ENCODE measurements at regions not wholly inside any gene's neighbourhood (a gene's known extent, or its start where the extent isn't known, plus 50 kb on each side); places are given as distances from the start of the nearest gene placed in this dataset.
"Not testable (repeated sequence)": the region's sequence is repeated elsewhere in the genome, so short reads cannot be mapped to it uniquely, and the experiment has no call there.

DNA sequence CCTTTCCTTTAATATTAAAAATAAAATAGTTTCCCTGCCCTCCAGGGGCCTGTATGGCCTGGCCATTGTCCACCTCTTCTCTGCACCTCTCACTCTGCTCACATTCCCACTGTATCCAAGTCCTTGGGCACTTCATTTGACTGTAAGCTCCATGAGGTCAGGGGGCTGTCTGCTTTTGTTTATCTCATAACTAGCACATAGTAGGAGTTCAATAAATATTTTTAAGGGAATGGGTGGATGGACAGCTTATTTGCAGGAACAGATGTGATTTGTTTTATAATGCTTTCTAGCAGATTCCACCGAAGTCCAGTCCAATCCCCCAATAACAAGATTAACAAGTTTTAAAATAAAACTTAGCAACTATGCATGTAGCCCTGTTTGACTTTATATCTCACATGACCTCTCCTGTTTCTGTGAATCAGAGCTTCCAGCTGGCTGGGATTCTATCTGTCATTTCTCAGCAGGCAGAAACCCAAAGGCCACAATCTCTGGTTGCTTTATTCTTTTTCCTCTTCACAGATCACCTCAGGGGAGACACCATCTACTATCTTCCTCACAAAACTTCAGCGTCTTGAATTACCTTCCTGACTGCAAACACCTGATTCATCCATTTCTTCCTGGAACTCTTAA, 123.0 kb upstream of the NR2F2 start:
- 45 to 46% methylated on average over 2 of the region's 2 CpGs for WGBS, 2 donors
- no peak overlapping the region for H3K27ac ChIP-seq
- intact Hi-C loops (cut with DNase I): no loop called here

DNA sequence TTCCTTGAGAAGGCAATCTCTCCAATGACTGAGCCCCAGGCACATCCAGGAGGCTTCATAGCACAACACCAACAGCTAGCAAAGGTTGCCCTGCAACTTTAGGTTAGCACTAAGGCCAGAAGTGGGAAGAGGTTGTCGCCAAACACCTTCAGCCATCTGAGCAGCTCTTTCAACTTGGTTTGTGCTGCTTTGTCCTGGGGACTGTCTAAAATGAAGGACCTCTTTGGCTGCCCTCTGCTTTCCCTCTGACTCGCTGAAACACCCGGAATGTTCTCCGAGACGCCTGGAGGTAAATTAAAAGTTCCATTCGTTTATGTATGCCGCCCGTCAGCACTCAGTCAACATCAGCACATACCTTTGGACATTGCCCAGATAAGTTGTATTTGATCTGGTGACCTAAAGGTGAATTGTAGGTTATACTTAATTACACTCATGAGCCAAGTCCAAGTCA, 121.2 kb upstream of the NR2F2 start:
- H3K9me3 ChIP-seq: no peaks in the 10 kb centered on the region
- no peaks in the 10 kb centered on the region for H3K4me1 ChIP-seq
- no peak overlapping the region for H3K4me3 ChIP-seq
- intact Hi-C loops (cut with DNase I): no loop called here
- 65 to 86% methylated on average over 7 to 8 of the region's 8 CpGs for WGBS, 2 donors
- no peak overlapping the region for H3K27ac ChIP-seq
- H3K27me3 ChIP-seq: no peaks in the 10 kb centered on the region
- no peaks in the 10 kb centered on the region for H3K36me3 ChIP-seq
- TF ChIP-seq CTCF (IDR thresholded peaks at IDR 0.05) (no peak), POLR2A (IDR thresholded peaks at IDR 0.05) (no peak)
- DNase-seq: no peak

More for the DNA sequence above, 123.0 kb upstream of the NR2F2 start:
- Histone ChIP-seq H3K4me1 (no peaks in the 10 kb centered on the region), H3K36me3 (no peaks in the 10 kb centered on the region), H3K27me3 (no peaks in the 10 kb centered on the region), H3K9me3 (no peaks in the 10 kb centered on the region), H3K4me3 (no peak overlapping the region)
- TF ChIP-seq POLR2A (IDR thresholded peaks at IDR 0.05): no peak
- no peak for TF ChIP-seq CTCF (IDR thresholded peaks at IDR 0.05)
- DNase-seq: no peak

DNA sequence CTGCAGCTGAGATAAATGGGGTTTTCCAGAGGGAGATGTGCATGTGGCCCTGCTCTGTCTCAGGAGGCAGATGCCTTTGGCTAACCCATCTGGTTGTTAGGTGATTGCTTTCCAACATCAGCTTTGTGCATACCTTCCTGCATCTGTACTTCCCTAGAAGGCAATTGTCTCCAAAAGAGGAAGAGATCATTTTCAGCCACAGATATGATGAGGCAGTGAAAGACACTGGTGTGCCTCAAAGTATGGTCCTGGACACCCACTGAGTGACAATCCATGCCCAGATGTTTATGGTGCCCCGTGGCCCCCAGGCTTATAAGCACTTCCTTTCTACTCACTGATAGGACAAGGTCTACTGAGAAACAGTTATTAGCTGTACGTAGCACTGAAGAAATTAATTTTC, 117.5 kb upstream of the NR2F2 start:
- Histone ChIP-seq H3K9me3 (no peaks in the 10 kb centered on the region), H3K36me3 (no peaks in the 10 kb centered on the region), H3K4me3 (no peak overlapping the region), H3K27ac (no peak overlapping the region), H3K27me3 (no peaks in the 10 kb centered on the region), H3K4me1 (no peaks in the 10 kb centered on the region)
- DNase-seq: no peak
- TF ChIP-seq POLR2A (IDR thresholded peaks at IDR 0.05) (no peak), CTCF (IDR thresholded peaks at IDR 0.05) (no peak)
- intact Hi-C loops (cut with DNase I): no loop called here
- 78 to 94% methylated on average over 2 of the region's 2 CpGs for WGBS, 2 donors

- Histone ChIP-seq H3K4me3 (no peak overlapping the region), H3K4me1 (peaks cover 0 to 3% (median 0%) of the 10 kb centered on the region in 3 donors), H3K36me3 (no peaks in the 10 kb centered on the region), H3K27me3 (no peaks in the 10 kb centered on the region), H3K9me3 (no peaks in the 10 kb centered on the region), H3K27ac (no peak overlapping the region)
- DNase-seq: no peak
- no peak for TF ChIP-seq CTCF (IDR thresholded peaks at IDR 0.05)
- no peak for TF ChIP-seq POLR2A (IDR thresholded peaks at IDR 0.05)
- intact Hi-C loops (cut with DNase I): no loop called here
- 56 to 80% methylated on average over 4 of the region's 4 CpGs for WGBS, 2 donors
Measured at GRCh38 chr15:96213896-96214295, 116.6 kb upstream of the NR2F2 start.

GRCh38 chr15:96216481-96216880, 114.0 kb upstream of the NR2F2 start:
- intact Hi-C loops (cut with DNase I); H3K4me1 ChIP-seq; H3K27me3 ChIP-seq; H3K27ac ChIP-seq; H3K36me3 ChIP-seq; H3K9me3 ChIP-seq; H3K4me3 ChIP-seq; DNase-seq: not testable (repeated sequence)
- 100% methylated on average over 1 of the region's 1 CpG for WGBS, 2 donors

- intact Hi-C loops (cut with DNase I): no loop called here
- Histone ChIP-seq H3K4me1 (peaks cover 0 to 6% (median 0%) of the 10 kb centered on the region in 3 donors), H3K4me3 (no peak overlapping the region), H3K36me3 (no peaks in the 10 kb centered on the region), H3K27ac (no peak overlapping the region), H3K9me3 (no peaks in the 10 kb centered on the region), H3K27me3 (peaks cover 0 to 1% (median 0%) of the 10 kb centered on the region in 4 donors)
- 90 to 100% methylated on average over 1 of the region's 1 CpG for WGBS, 2 donors
- DNase-seq: no peak
- TF ChIP-seq CTCF (IDR thresholded peaks at IDR 0.05): no peak
- no peak for TF ChIP-seq POLR2A (IDR thresholded peaks at IDR 0.05)
Measured at GRCh38 chr15:96217983-96218382, 112.5 kb upstream of the NR2F2 start.
